Stimulated activated CD4-positive, alpha-beta T cell treated with anti-CD3 and anti-CD28 coated beads, Interleukin-2, amount 100 ng/mL, for 4 hours (primary cell): ENCODE measurements at regions not wholly inside any gene's neighbourhood (a gene's known extent, or its start where the extent isn't known, plus 50 kb on each side); places are given as distances from the start of the nearest gene placed in this dataset.
"Not testable (repeated sequence)": the region's sequence is repeated elsewhere in the genome, so short reads cannot be mapped to it uniquely, and the experiment has no call there.

Experiments
- DNase-seq: peaks from one replicate; pipeline ENCODE4 v3.0.0-alpha.2; 2020; ENCODE audit warnings: low read depth

DNA sequence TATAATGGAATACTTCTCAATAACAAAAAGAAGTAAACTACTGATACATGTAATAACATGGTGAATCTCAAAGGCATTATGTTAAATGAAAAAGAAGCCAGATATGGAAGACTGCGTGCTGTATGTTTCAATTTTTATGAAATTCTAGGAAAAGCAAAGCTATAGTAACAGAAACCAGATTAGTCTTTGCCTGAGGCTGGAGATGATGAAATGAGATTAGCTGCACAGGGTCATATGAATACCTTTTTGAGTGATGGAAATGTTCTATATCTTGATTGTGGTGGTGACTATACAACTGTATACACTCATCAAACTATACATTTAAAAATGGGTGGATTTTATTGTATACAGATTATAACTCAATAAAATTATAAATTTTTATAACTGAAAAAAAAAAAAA is 113.5 kb downstream of the TMEM30B start:
- no peak for DNase-seq

DNA sequence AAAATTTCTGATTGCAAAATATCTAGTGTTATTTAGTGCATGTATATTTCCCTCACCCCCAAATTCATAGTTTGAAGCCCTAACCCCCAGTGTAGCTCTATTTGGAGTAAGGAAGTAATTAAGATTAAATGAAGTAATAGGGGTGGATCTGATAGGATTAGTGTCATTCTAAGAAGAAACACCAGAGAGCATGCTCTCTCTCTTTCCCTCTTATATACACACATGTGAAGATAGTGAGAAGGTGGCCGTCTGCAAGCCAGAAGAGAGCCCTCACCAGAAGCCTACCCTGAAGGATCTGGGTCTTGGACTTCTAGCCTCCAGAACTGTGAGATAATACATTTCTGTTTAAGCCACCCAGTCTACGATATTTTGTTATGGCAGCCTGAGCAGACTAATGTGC is 120.3 kb downstream of the TMEM30B start:
- DNase-seq, result no peak

DNA sequence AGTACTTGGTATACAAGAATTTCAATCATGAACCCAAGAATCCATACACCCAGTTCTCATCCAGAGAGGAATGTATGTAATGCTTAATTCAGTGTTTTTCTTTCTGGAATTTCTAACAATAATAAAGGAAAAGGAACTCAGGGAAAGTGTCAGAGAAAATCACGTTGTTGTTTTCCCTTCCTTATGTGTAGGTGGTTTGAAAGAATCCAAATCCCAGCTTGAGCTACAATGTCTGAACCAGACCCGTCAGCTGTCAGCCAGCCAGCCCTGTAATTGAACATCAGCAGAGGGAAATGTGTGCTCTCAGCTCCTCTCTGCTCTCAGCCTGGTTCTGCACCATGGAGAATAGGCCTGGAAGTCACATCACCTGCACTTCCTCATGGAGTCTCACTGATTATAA is 126.5 kb downstream of the TMEM30B start:
- DNase-seq, result no peak

DNA sequence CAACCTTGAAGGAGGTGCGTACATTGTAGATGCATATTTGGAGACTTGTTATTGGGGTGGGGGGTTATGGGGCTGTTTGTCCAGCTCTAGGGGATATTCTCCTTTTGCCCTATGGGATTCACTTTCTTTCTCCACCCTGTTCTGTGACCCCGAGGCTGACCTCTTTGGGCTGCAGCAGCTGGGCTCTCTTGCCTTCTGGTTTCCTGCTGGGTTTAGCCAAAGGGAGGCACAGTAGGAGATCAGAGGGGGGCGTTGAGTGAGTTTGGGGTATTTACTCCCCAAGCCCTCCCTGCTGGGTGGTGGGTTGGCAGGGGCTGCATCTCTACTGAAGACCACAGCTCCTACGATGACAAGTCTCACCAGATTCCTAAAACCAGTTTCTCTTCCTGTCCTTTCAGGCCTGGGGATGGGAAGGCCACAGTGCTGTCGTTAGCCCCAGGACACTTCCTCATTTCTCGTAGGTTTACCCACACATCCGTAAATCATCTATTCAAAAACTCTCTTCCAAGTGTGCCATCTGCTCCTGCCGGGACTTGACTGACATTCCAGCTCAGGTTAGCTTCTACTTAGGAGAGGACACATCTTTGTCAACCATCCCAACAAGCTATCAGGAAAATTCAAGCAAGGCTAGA is 127.1 kb downstream of the TMEM30B start:
- DNase-seq, result no peak

DNA sequence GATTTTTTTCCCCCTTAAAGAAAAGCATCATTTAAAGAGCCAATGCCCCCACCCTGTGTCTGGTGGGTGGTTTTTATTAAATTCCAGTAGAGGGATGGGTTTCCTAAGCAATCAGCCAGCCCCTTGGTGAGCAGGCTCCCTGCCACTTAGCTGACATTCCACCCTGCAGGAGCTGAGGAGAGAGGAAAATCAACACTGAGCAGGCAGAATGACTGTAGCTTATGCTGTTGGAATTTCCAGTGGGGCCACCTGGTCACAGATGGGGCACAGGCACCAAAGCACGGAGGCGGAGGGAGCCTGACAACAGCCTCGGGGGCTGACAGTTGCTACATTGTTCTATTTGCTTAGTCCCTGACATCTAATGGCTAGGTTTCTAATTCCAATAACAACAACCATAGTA is 127.7 kb downstream of the TMEM30B start:
- no peak for DNase-seq

DNA sequence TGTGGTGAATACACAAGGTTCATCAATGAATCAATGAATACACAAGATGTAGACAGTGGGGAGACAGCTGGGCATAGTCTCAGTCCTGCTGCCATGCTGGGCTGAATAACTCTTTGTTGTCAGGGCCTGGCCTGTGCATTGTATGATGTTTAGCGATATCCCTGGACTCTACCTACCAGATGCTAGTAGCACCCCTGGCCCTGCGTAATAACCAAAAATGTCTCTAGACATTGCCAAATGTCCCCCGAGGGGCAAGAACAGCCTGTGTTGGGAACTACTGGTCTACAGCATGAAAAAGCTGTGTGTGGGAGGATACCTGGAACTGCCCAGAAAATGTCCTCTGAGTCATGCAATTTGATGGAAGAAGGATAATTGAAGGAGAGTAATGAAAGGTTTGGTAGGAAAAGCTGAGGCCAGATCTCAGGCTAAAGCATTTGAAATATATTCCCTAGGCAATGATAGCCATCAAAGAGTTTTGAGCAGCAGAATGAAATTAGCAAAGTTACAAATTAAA is 128.2 kb downstream of the TMEM30B start:
- no peak for DNase-seq

DNA sequence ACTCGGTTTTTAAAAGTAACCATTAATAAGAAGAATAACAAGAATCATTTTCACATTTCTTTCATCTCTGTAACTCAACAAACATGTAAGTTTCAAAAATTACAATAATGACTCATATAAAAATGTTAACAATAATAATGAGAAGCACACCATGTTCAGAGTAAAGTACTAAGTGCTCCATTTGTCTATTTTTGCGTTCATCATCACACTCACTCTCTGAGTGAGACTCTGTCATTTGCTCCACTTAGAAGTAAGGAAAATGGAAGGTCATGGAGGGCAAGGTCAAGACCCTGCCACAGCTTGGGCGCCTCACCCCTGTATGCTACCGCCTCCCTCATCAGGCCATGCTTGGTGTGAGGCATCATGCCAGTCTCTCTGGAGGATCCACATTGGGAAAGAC is 129.9 kb downstream of the TMEM30B start:
- no peak for DNase-seq

DNA sequence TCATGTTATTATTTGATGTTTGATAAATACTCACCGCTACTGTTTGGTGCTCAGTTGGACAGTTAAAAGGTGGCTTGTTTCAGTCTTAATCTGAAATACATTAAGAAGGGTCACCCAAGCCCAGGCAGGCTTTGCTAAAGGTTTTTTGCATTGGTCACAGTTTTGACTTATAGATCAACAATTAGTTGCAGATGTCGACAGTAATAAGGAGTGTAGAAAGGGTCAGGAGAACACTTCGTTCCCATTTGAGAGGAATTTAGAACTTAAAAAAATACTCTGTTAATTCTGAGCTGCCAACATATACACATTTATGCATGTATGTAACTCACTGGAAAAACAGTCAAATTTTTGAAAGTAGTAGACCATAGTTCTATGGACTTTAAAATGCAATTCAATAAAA is 130.3 kb downstream of the TMEM30B start:
- DNase-seq, result no peak

DNA sequence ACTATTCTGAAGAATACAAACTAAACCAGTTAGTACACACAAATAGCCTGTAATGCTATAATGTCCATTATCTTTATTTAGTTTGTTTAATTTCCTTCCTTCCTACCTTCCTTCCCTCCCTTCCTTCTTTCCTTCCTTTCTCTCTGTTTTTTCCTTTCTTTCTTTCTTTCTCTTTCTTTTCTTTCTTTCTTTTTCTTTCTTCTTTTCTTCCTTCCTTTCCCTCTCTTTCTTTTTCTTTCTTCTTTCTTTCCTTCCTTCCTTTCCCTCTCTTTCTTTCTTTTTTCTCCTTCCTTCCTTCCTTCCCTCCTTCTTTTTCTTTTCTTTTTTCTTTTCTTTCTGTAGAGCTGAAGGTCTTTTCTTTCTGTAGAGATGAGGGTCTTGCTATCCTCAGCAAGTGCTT is 131.2 kb downstream of the TMEM30B start:
- no peak for DNase-seq

DNA sequence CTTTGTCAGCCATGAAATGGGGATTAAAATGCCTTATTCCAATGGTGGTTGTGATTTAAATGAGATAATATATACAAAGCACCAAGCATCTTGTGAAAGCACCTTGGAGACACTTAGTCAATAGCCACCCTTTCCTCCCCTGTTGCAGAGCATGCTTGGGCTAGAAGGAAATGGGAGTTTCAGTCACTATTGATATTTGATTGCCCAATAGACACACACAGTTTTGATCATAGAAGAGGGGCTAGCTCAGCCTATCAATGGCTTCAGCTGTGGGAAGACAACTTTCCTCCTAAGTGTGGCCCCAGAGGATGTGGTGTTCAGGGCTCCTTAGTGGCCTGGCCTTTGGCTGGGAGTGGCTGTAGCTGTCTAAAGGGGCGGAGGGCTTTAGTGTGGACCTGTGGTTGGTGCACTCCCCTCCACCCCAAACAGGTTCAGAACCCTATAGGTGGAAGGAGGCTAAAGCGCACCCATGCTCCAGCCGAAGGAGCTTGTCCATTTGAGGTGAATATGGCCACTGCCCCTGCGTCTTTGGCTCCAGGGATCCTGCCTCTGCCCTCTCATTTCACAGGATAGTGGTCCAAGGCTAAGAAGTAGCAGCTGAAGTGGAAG is 132.3 kb downstream of the TMEM30B start:
- DNase-seq, result no peak

DNA sequence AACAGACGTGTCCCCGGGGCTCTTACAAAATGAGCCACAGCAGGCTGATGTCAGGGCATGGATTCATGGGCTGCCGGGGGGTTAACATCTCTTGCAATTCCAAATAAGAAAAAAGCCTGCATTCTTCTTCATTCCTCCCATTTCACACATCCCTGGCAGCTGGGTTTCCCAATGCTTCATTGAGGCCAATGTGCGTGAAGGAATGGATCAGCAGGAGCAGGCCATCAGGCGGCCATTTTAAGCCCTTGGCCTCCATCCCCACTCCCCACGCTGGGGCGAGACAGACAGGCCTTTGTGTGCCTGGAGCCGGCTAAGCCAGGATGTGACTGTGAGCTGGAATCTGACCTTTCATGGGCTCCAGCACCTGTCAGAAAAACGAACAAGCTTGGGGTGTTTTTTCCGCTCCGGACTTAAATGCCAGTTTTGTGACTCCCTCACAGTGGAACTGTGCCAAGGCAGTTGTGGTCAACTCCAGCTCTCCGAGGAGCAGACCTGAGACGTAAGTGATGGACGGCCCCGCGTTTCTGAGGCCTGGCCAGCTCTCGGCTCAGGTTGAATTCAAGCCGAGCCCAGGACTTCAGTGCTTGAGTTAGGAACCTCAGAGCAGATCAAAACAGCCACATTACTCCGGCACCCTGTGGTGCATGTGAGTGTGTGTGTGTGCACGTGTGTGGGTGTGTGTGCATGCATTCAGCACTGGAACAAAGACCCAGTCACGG is 133.1 kb downstream of the TMEM30B start:
- DNase-seq, result no peak

DNA sequence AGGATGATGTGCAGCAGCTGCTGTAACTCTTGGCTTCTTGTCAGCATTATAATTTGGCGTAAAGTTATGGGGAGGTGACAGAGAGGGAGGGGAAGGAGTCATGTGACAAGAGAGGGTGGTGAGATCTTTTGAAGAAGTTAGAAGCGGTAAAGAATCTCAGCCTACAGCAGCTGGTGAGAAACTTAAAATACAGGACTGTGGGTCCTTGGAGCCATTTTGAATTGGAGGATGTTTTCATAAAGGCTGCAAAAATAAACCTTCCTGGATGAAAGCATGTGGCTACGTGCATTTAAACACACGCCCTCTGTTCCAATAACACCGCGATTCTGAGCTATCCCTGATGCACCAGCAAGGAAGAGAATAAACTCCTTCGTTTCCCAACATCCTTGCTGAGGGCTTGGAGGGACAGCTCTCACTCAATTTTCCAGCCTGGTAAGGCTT is 133.7 kb downstream of the TMEM30B start:
- DNase-seq, result no peak

DNA sequence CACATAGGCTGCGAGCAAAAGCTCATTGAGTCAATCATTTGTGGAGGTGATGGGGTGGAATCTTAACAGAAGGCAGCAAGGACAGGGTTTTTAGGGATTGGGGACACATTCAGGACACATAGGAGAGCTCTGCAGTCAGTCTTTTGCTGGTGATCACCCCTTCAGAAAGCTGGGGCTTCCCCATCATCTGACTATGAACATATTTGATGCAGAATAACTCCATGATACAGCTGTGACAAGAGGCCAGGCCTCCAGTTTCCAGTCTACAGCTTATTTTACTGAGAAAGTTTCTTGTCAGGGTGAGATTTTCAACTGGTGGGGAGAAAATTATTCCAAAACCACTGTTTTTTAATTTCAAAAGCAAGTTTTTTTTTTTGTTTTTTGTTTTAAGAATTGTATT is 134.2 kb downstream of the TMEM30B start:
- no peak for DNase-seq

DNA sequence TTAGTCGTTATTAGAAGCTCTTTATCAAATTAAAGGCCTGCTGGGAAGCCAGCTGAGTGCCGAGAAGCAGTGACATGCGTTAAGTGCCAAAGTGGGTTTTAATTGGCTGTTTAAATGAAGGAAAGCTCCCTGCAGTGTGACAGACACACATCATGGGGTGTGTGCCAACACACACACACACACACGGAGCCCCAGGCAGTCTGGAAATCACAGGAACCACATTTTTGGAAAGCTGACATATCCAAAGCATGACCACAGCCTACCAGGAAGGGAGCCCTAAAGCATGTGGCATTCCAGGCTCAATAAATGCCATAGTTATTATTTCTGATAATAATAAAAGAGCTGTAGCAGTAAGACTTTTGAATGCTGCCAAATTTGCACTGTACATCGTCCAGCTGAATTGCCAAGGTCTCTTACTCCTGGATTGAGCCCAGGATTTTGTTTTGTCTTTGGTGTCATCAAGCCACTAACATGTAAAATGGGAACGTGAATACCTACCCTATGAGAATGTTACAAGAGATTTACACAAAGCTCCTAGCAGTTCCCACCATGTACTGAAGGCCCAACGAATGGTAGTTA is 135.1 kb downstream of the TMEM30B start:
- DNase-seq, result no peak

DNA sequence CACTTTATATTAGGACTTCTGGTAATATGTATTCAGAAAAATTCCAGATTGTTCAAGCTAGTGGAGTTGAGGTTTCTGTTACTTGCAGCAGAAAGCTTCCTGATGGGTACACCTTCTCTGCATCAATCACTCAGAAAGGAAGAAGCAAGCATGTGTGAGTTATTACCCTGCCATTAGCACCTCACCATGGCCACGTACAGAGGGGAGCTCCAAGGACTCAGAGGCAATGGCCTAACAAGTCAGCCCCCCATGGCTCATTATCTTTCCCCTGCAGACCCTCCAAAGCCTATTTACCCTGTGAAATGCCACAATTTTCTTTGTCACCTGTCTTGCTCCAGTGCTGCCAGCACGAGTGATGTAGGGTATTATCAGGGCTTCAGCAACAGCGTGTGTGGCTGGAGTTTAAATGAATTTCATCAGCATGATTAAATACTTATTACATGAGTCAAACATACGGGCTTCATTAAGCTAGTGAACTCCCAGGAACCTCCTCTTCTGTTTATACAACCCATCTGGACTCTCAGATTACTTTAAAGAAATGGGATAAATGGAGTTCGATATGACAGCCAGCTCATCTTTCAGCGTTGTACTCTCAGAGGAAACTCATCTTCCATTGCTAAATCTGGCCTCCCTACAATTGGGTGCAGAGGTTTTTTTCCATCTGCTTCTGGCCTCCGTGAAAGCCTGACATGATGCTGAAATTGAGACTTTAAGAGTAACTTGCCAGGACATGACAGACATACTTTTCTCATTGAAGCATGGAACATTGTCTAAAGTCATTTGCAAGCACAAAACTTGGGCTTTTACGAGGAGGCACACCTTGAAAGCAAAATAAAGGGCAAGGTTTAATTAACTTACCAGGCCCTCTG is 135.9 kb downstream of the TMEM30B start:
- DNase-seq, result no peak

DNA sequence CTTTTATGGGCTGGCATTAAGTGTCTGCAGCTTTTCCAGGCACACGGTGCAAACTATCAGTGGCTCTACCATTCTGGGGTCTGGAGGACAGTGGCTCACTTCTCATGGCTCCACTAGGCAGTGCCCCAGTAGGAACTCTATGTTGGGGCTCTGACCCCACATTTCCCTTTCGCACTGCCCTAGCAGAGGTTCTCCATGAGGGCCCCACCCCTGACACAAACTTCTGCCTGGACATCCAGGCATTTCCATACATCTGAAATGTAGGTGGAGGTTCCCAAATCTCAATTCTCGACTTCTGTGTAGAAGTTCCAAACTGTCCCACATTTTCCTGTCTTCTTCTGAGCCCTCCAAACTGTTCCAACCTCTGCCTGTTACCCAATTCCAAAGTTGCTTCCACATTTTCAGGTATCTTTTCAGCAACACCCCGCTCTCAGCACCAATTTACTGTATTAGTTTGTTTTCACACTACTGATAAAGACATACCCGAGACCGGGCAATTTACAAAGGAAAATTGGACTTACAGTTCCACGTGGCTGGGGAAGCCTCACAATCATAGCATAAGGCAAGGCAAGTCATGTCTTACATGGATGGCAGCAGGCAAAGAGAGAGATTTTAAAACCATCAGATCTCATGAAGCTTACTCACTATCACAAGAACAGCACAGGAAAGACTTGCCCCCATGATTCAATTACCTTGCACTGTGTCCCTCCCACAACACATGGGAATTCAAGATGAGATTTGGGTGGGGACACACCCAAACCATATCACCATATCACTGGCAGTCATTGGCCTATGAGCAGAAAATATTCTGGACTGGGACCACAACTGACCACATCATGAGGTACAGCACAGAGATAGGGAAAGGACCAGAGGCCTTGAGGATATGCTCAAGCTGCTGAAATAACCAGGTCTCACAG is 136.8 kb downstream of the TMEM30B start:
- DNase-seq, result not testable (repeated sequence)

DNA sequence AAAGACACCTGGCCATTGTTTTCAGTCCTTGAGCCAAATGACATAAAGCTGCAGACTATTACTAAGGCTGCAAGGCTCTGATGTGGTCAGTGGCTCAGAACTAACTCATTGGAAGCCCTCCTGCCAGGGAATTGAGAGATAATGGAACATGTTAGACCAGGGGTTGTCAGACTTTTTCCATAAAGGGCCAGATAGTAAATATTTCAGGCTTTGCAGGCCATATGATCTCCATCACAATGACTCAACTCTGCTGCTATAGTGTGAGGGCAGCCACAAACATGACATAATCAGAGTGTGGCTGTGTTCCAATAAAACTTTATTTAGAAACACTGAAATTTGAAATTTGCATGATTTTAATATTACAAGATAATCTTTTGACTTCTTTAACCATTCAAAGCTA is 140.3 kb downstream of the TMEM30B start:
- no peak for DNase-seq

DNA sequence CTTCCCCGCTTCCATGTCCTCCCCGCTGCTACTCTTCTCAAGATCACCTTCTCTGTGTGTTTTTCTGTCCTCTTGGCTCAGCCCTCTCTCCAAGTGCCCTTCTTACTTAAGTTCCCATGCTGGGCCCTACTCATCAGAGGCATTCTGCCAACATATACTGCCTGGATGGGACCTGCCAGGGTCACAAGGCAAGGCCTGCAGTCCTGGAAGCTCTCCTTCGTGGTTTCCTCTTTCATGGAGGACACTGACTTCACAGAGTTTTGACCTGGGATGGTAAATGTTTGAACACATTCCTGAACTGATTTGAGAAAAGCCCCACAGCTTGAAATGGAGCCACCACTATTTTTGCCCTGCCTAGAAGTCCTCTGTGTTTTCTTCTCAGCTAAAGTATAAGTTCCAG is 140.9 kb downstream of the TMEM30B start:
- DNase-seq, result no peak

DNA sequence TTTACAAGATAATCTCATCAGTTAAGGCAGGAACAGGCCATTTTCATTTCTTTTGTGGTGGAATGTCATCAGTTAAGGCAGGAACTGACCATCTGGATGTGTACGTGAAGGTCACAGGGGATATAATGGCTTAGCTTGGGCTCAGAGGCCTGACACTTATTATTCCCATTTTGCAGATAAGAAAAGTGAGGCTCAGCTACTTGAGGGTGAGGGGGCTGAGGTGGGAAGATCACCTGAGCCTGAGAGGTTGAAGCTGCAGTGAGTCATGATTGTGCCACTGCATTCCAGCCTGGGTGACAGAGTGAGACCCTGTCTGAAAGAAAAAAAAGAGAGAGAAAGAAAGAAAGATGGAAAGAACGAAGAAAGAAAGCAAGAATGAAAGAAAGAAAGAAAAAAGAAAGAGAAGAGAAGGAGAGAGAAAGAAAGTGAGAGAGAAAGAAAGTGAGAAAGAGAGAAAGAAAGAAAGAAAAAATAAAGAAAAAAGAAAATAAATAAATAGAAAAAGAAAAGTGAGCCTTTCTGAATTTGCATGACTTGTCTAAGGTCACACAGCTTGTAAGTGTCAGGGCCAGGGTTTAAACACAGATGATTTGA is 142.0 kb downstream of the TMEM30B start:
- DNase-seq, result no peak

DNA sequence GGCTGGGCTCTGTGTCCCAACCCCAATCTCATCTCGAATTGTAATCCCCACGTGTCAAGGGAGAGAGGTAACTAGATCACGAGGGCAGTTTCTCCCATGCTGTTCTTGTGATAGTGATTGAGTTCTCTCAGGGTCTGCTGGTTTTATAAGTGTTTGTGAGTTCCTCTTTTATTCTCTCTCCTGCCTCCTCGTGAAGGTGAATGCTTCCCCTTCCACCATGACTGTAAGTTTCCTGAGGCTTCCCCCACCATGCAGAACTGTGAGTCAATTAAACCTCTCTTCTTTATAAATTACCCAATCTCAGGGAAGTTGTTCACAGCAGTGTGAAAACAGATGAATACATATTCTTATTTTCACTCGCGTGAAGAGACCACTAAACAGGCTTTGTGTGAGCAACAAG is 148.2 kb downstream of the TMEM30B start:
- no peak for DNase-seq

DNA sequence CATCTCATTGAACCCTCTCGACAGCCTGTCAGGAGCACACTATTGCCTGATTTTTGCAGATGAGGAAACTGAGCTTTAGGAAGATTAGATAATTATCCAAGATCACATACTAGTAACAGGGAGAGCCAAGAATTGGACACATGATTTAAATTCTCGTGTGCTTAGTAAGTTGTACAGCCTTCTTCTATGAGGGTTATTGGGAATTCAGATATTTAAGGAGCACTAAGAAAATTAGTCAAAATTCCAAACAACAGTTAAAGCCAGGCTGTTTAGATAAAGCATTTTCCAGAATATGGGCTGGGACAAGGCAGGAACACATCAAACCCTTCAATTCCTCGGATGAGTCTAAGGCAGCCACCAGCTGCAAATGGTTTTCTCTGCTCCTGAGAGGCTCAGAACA is 148.8 kb downstream of the TMEM30B start:
- DNase-seq, result no peak
